GM12865 (cell line): ENCODE measurements at regions not wholly inside any gene's neighbourhood (a gene's known extent, or its start where the extent isn't known, plus 50 kb on each side); places are given as distances from the start of the nearest gene placed in this dataset.
"Not testable (repeated sequence)": the region's sequence is repeated elsewhere in the genome, so short reads cannot be mapped to it uniquely, and the experiment has no call there.

Source experiments
- DNase-seq: peaks from one replicate; pipeline ENCODE4 v3.0.0; 2010; ENCODE audit warnings: low read depth
- H3K4me3 ChIP-seq: 2 replicates; pipeline ENCODE4 v1.5.1; 2011; ENCODE audit warnings: mild to moderate bottlenecking, low read depth, low read length, control low read depth
- TF ChIP-seq, protein P1 (sequence below): IDR thresholded peaks from 2 replicates; pipeline ENCODE4 v1.5.1; 2011; ENCODE audit warnings: low read length, control low read depth, low read depth, inconsistent platforms; ENCODE audit not compliant: insufficient read depth; ENCODE audit errors: missing control alignments

DNA sequence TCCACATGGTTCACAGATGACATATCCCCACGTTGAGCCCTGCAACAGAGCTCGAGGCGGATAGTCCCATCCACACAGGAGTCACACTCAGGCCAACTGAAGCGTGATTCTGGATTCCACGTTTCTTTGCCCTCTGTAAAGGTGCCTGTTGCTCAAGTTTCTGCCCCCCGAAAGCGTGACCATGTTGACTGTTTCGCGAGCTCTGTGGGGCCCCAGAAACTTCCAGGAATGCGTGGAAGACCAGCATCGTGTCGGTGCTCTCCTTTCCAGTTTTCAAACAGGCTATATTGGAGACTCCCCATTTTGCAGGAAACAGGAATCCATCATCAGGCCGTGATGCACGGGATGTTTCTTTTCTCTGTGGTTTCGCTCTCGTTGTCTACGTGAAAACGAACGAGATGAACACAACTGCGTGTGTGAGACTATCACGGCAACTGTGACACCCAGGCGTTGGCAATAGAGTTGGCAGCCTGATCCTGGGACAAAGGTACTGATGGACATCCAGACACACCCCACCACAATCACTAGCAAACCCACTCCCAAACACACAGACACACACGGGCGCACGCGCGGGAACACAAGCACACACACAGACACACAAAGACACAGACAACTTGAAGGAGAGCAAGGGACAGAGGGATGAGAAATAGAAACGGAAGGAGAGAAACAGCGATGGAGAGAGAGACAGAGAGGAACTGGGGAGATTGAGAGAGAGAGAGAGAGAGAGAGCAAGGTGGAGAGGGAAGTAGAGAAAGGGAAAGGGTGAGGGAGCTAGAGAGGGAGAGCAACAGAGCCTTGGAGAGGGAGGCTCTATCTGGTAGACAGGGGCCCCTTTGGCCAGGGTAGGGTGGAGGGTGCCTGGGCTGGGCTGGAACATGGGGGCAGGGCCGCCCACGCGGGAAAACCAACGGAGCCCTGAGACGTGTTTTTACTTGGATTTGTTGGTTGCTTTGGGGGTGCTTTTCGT is 1609.3 kb downstream of the SPATA31A7 start:
- peak; percentile 74 for DNase-seq
- peak overlapping the region; percentile 80 for H3K4me3 ChIP-seq

DNA sequence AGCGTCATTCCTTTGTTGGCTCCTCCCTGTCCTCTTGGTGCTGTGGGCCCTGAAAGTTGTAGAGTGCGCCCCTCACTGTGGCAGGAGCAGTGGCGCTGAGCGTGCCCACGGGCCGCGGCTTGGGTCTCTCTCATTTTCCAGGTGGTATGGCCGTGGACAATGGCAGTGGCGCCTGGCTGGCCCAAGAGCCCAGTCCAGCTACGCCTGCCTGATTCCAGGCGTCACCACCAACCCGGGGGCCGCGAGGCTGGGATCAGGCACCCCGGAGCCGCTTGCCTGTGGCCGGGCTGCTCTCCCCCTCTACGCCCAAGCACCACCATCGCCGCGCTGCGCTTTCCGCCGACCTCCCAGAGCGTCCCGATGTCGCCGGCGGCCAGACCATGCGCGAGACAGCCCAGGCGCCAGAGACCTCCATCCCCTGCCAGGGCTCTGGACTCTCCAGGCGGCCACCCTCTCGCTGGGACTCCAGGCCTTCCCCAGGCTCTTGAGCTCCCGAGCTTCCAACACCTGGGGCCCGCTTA is 1610.1 kb downstream of the SPATA31A7 start:
- H3K4me3 ChIP-seq: peak overlapping the region; percentile 80
- DNase-seq: peak; percentile 66

DNA sequence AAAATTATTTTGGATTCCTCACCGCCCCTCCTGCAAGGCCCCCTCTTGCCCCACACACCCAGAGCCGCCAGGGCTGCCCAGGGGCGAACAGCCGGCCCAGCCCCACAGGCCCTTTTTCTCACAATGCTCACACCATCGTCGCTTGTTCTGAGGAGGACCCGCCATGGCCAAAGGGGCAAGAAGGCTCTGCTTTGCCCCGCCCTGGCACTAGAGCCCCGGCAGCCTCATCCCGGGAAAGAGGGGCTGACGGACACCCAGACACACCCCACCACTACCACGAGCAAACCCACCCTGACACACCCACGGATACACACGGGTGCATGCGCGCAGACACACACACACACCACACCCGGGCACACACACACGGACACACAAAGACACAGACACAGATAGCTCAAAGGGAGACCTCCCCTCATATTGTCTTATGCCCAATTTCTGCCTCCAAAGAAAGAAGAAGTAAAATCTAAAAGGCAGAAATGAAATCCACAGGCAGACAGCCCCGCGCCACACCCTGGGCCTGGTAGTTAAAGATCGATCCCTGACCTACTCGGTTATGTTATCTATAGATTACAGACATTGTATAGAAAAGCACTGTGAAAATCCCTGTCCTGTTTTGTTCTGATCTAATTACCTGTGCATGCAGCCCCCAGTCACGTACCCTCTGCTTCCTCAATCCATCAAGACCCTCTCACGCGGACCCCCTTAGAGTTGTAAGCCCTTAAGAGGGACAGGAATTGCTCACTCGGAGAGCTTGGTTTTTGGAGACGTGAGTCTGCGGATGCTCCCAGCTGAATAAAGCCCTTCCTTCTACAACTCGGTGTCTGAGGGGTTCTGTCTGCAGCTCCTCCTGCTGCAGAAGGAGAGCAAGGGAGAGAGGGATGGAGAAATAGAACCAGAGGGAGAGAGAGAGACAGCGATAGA is 1610.9 kb downstream of the SPATA31A7 start:
- peak; percentile 68 for DNase-seq

DNA sequence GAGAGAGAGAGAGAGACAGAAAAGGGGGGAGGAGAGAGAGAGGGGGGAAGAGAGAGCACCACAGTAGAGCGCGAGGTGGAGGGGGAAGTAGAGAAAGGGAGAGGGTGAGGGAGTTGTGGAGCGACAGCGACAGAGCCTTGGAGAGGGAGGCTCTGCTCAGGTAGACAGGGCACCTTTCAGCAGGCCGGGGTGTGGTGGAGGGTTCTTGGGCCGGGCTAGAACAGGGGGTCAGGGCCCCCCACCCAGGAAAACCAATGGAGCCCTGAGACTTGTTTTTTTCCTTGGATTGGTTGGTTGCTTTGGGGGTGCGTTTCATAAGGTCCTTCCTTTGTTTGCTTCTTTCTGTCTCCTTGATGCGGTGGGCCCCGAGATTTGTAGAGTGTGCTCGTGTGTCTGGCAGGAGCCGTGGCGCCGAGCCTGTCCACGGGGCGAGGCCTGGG is 1611.6 kb downstream of the SPATA31A7 start:
- peak; percentile 72 for DNase-seq
- peak overlapping the region; percentile 80 for H3K4me3 ChIP-seq

More for the DNA sequence above, 1610.9 kb downstream of the SPATA31A7 start:
- H3K4me3 ChIP-seq: peak overlapping the region; percentile 80

DNA sequence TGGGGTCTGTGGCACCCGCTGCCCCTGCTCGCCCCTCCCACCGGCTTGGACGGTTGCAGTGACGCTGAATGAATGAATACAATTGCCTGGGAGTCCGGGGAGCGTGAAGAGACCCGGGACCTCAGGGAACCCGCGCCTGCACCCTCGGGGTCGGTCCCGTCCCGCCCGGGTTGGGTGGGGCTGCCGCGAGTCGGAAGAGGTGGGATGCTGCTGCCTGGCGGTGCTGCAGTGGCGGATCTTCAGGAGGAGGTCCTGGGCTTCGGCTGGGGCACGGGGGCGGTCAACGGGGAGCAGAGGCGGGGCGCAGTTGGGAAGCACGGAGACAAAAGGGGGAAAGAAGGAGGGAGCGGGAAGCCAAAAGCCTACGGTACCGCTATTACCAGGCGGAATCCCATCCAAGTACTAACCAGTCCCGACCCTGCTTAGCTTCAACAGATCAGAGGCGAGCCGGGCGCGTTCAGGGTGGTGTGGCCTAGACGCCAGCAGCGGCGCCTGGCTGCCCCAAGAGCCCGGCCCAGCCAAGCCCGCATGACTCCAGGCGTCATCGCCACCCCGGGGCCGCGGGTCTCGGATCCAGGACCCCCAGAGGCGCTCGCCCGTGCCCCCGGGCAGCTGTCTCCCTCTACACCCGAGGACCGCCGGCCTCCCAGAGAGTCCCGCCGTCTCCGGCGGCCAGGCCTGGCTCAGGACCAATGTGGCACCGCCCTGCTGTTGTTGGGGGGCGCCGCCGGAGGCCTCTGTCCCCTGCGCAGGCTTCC is 1612.3 kb downstream of the SPATA31A7 start:
- DNase-seq: peak; percentile 97
- TF ChIP-seq, protein P1, sequence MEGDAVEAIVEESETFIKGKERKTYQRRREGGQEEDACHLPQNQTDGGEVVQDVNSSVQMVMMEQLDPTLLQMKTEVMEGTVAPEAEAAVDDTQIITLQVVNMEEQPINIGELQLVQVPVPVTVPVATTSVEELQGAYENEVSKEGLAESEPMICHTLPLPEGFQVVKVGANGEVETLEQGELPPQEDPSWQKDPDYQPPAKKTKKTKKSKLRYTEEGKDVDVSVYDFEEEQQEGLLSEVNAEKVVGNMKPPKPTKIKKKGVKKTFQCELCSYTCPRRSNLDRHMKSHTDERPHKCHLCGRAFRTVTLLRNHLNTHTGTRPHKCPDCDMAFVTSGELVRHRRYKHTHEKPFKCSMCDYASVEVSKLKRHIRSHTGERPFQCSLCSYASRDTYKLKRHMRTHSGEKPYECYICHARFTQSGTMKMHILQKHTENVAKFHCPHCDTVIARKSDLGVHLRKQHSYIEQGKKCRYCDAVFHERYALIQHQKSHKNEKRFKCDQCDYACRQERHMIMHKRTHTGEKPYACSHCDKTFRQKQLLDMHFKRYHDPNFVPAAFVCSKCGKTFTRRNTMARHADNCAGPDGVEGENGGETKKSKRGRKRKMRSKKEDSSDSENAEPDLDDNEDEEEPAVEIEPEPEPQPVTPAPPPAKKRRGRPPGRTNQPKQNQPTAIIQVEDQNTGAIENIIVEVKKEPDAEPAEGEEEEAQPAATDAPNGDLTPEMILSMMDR: peak; percentile 23
- peak overlapping the region; percentile 80 for H3K4me3 ChIP-seq

GRCh38 chr9:62802719-62803079 is 1612.9 kb downstream of the SPATA31A7 start:
- not testable (repeated sequence) for DNase-seq
- H3K4me3 ChIP-seq: peak overlapping the region; percentile 80

- H3K4me3 ChIP-seq: peak overlapping the region; percentile 80
- peak; percentile 18 for DNase-seq
These were observed 1613.3 kb downstream of the SPATA31A7 start for GRCh38 chr9:62803099-62803498.

GRCh38 chr9:62804314-62804713 is 1614.5 kb downstream of the SPATA31A7 start:
- DNase-seq: peak; percentile 20
- H3K4me3 ChIP-seq: not testable (repeated sequence)

- not testable (repeated sequence) for H3K4me3 ChIP-seq, DNase-seq
These were observed 1617.6 kb downstream of the SPATA31A7 start for GRCh38 chr9:62807424-62807823.

DNA sequence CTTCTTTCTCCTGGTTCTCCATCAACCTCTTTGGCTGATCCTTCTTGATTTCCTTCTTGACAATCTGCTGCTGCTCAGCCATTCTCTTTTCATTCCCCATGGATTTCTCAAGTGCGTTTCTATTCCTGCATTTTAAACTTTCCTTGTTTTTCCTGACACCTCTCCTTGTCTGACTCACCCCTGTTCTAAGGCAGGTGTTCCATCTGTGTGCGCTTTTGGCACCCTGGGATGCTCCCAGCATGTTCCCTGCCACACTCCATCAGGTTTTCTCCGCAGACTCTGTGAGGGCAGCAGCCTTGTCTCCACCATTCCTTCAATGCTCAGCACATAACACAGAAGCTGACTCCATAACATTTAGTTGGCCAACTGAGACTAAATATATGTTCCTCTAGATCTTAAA is 1618.2 kb downstream of the SPATA31A7 start:
- DNase-seq, H3K4me3 ChIP-seq: not testable (repeated sequence)

- H3K4me3 ChIP-seq, DNase-seq: not testable (repeated sequence)
These were observed 1620.5 kb downstream of the SPATA31A7 start for GRCh38 chr9:62810318-62810717.

DNA sequence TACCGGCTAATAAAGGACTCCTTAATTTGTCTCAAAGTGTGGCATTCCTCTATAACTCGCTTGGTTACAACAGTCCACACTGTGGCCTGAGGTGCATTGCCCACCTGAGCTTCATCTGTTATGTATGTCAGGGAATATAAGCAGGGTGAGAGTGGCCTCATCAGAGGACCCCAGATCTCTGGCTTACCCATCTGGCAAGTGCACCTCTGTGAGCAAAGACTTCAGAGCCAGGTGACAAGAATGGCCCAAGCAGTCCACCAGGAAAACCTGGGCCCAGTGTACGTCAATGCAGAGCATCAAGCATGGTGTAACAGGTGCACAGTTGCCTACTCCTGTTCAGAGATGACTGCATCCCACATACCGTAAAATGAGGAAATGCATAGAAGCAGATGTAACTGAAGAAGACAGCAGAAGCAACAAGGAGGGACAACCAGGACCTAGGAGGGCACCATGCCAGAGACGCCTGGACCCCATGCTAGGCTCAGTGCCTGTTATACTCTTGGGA is 1621.0 kb downstream of the SPATA31A7 start:
- not testable (repeated sequence) for H3K4me3 ChIP-seq, DNase-seq

- not testable (repeated sequence) for DNase-seq, H3K4me3 ChIP-seq
These were observed 1625.6 kb downstream of the SPATA31A7 start for GRCh38 chr9:62815436-62815835.

DNA sequence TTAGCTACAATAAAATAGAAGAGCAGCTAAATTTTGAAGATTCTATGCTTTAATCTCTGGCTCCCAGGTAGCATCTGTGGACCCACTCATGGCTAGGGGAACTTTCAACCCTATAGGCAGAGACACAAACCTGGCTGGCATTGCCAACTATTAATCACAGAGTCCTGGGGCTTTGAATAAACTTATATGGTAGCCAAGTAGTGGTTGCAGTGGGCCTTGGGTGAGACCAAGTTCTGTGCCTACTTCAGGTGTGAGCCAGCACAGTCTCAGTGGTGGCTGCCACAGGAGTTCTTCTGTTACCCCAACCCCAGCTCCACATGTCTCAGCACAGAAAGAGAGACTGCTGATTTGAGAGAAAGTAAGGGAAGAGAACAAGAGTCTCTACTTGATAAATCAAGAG is 1626.5 kb downstream of the SPATA31A7 start:
- DNase-seq, H3K4me3 ChIP-seq: not testable (repeated sequence)

GRCh38 chr9:62817214-62817613 is 1627.4 kb downstream of the SPATA31A7 start:
- DNase-seq, H3K4me3 ChIP-seq: not testable (repeated sequence)

GRCh38 chr9:62822185-62822584 is 1632.3 kb downstream of the SPATA31A7 start:
- not testable (repeated sequence) for DNase-seq, H3K4me3 ChIP-seq
